ENCODE measurements at regions not wholly inside any gene's neighbourhood (a gene's known extent, or its start where the extent isn't known, plus 50 kb on each side); places are given as distances from the start of the nearest gene placed in this dataset.

DNA sequence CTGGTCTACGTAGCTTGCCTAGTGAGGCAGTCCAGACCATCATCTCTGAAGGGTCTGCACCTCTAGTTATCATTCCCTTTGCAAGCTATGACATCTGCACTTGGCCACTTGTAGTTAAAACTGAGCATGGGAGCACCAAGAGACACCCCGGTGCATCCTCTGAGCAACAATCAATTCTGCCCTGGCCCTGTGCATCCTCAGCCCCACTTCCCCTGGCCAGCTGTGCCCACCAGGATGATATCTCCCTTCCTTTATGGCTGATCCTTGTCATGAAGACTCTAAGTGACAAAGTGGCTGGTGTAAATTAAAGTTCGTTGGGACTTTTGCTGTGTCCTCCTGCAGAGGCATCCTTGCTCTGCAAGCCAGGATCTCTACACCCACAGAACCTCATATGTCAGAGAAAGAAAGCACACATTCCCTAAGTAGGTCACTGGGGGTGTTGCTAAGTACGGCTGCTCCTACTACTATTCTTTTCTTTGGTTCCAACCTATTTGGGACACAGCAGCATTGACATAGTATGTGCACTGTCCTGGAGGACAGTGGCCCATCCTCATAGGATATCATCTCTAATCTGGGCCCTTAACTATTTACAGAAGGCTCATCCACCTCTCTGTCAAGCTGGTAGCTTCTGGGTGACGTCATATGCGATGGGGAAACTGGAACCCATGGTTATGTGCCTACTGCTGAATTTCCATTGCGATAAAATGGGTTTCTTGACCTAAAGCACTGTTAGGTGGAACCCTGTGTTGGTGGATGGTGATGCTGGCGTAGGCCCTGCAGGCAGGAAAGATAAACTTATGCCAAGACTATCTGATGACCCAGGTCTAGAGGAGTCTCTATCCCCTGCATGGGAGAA is 384.3 kb upstream of the ID2 start:
- TF ChIP-seq CTCF (IDR thresholded peaks at IDR 0.05) (no peak), POLR2A (IDR thresholded peaks at IDR 0.05) (no peak)

Data from adrenal gland (tissue), 5 donors.